Caco-2 (cell line): ENCODE measurements at regions not wholly inside any gene's neighbourhood (a gene's known extent, or its start where the extent isn't known, plus 50 kb on each side); places are given as distances from the start of the nearest gene placed in this dataset.

Experiments used
- BruUV-seq: library from RNA; stranded (reverse); fragments of 400-500 nt; replicated peaks from 2 replicates; lab custom pipeline; 2021; lab: Mats Ljungman, UMichigan
- CTCF ChIA-PET: fragments of 300-600 bp; sonication (Branson Sonifier 250); formaldehyde crosslinking; loops from one replicate; lab custom pipeline; 2022; ENCODE audit warnings: antibody characterized with exemption; lab: Charles Lee
- POLR2A ChIA-PET: fragments of 300-600 bp; sonication (Branson Sonifier 250); formaldehyde crosslinking; loops from one replicate; lab custom pipeline; 2022; ENCODE audit warnings: antibody characterized with exemption; lab: Charles Lee
- DNase-seq, 2 experiments: peaks; one replicate each; pipeline versions ENCODE4 v3.0.0 to v3.0.0-alpha.2; 2020 to 2022
- H3K27me3 ChIP-seq: replicated peaks from 2 replicates; pipeline ENCODE4 v1.6.0; 2011; ENCODE audit warnings: low read length; ENCODE audit not compliant: control insufficient read depth, insufficient read depth
- H3K36me3 ChIP-seq: 2 replicates; pipeline ENCODE4 v1.5.1; 2011; ENCODE audit warnings: low read length; ENCODE audit not compliant: control insufficient read depth, insufficient read depth
- H3K4me1 ChIP-seq: fragments of 250-450 bp; sonication (Bioruptor Pico); 2 replicates; pipeline ENCODE4 v1.5.1; 2020; ENCODE audit warnings: mild to moderate bottlenecking
- H3K4me3 ChIP-seq: 2 replicates; pipeline ENCODE4 v1.5.1; 2011; ENCODE audit warnings: low read depth, mild to moderate bottlenecking, control low read depth, low read length
- H3K9me3 ChIP-seq: fragments of 250-450 bp; sonication (Bioruptor Pico); 2 replicates; pipeline ENCODE4 v1.5.1; 2020; ENCODE audit warnings: mild to moderate bottlenecking, moderate library complexity
- H3K27ac Mint-ChIP-seq: one replicate; pipeline ENCODE4 v1.8.0; 2022; ENCODE audit warnings: mixed read lengths; ENCODE audit not compliant: unreplicated experiment
- H3K27me3 Mint-ChIP-seq: one replicate; pipeline ENCODE4 v1.8.0; 2022; ENCODE audit warnings: mixed read lengths; ENCODE audit not compliant: insufficient read depth, unreplicated experiment
- H3K36me3 Mint-ChIP-seq: one replicate; pipeline ENCODE4 v1.8.0; 2022; ENCODE audit warnings: mild to moderate bottlenecking, mixed read lengths; ENCODE audit not compliant: insufficient read depth, unreplicated experiment
- H3K4me1 Mint-ChIP-seq: one replicate; pipeline ENCODE4 v1.8.0; 2022; ENCODE audit warnings: low read depth, mixed read lengths; ENCODE audit not compliant: unreplicated experiment
- H3K4me3 Mint-ChIP-seq: one replicate; pipeline ENCODE4 v1.8.0; 2022; ENCODE audit warnings: mild to moderate bottlenecking, moderate library complexity, mixed read lengths; ENCODE audit not compliant: unreplicated experiment
- H3K9me3 Mint-ChIP-seq: one replicate; pipeline ENCODE4 v1.8.0; 2022; ENCODE audit warnings: mixed read lengths; ENCODE audit not compliant: unreplicated experiment
- CTCF ChIP-seq, 2 experiments: fragments of 200-600 bp in 1 of 2; IDR thresholded peaks; 1 replicate in 1 of 2; 2 replicates in 1 of 2; pipeline versions ENCODE4 v1.5.1 to v1.8.0; 2011 to 2022; ENCODE audit warnings: antibody characterized with exemption in 1 of 2, control low read depth in 1 of 2, inconsistent platforms in 1 of 2, low read depth in 1 of 2, low read length in 1 of 2, mild to moderate bottlenecking in 1 of 2, moderate library complexity in 1 of 2; ENCODE audit not compliant: insufficient read depth in 1 of 2, severe bottlenecking in 1 of 2, unreplicated experiment in 1 of 2
- intact Hi-C: fragments of 100-400 bp; cut with micrococcal nuclease; formaldehyde crosslinking; loops from one replicate; pipeline ENCODE4 v1.10.0; 2022; ENCODE audit not compliant: unreplicated experiment

DNA sequence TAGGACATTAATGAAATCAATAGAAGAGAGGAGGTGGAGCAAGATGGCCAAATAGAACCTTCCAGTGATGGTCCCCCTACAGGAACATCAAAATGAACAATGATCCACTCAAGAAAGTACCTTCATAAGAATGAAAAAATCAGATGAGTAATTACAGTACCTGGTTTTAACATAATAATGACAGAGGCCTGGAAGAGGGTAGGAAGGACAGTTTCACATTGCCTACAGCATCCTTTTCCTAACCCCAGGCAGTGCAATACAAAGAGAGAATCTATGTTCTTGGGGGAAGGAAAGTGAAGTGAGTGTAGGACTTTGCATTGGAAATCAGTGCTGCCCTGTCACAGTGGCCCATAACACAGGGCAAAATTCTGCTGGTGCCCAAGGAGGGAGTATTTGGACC, 81.2 kb upstream of the SPTLC1 start:
- Histone ChIP-seq H3K9me3 (no peaks in the 10 kb centered on the region), H3K4me1 (no peaks in the 10 kb centered on the region), H3K36me3 (no peaks in the 10 kb centered on the region), H3K4me3 (no peak overlapping the region), H3K27me3 (no peaks in the 10 kb centered on the region)
- Mint-ChIP-seq H3K27me3 (no peaks in the 10 kb centered on the region), H3K4me1 (no peaks in the 10 kb centered on the region), H3K27ac (no peak overlapping the region), H3K9me3 (peaks cover 19% of the 10 kb centered on the region), H3K4me3 (no peak overlapping the region), H3K36me3 (no peaks in the 10 kb centered on the region)
- CTCF ChIA-PET, result no interaction called here
- BruUV-seq, result no TSS peak
- intact Hi-C loops, result no loop called here
- no peak for DNase-seq
- no peak for TF ChIP-seq CTCF (IDR thresholded peaks at IDR 0.05; ENCODE audit: insufficient read depth in 1 of 2, low read depth in 1 of 2, low read length in 1 of 2, severe bottlenecking in 1 of 2, unreplicated experiment in 1 of 2)
- POLR2A ChIA-PET, result no interaction called here

GRCh38 chr9:92191801-92192200, 76.6 kb upstream of the SPTLC1 start:
- no peaks in the 10 kb centered on the region for H3K36me3 ChIP-seq
- no peaks in the 10 kb centered on the region for H3K9me3 ChIP-seq
- H3K4me1 Mint-ChIP-seq, result no peaks in the 10 kb centered on the region
- H3K4me3 Mint-ChIP-seq, result no peak overlapping the region
- H3K4me1 ChIP-seq, result peaks cover 5% of the 10 kb centered on the region; the same call in 1 of the 2 replicates
- intact Hi-C loops, result no loop called here
- no peaks in the 10 kb centered on the region for H3K36me3 Mint-ChIP-seq
- H3K4me3 ChIP-seq, result no peak overlapping the region
- H3K9me3 Mint-ChIP-seq, result peaks cover 9% of the 10 kb centered on the region
- no peaks in the 10 kb centered on the region for H3K27me3 Mint-ChIP-seq
- peak; percentile 11 to 53 for DNase-seq
- H3K27ac Mint-ChIP-seq, result no peak overlapping the region
- ChIA-PET POLR2A (no interaction called here), CTCF (no interaction called here)
- no peak for TF ChIP-seq CTCF (IDR thresholded peaks at IDR 0.05; ENCODE audit: insufficient read depth in 1 of 2, low read depth in 1 of 2, low read length in 1 of 2, severe bottlenecking in 1 of 2, unreplicated experiment in 1 of 2)
- no TSS peak for BruUV-seq
- H3K27me3 ChIP-seq, result no peaks in the 10 kb centered on the region

GRCh38 chr9:92190536-92190790, 75.2 kb upstream of the SPTLC1 start:
- no peak for TF ChIP-seq CTCF (IDR thresholded peaks at IDR 0.05; ENCODE audit: insufficient read depth in 1 of 2, low read depth in 1 of 2, low read length in 1 of 2, severe bottlenecking in 1 of 2, unreplicated experiment in 1 of 2)
- H3K4me3 Mint-ChIP-seq, result no peak overlapping the region
- no peaks in the 10 kb centered on the region for H3K27me3 Mint-ChIP-seq
- intact Hi-C loops, result no loop called here
- H3K4me1 Mint-ChIP-seq, result no peaks in the 10 kb centered on the region
- no peak overlapping the region for H3K4me3 ChIP-seq
- H3K27me3 ChIP-seq, result no peaks in the 10 kb centered on the region
- no peaks in the 10 kb centered on the region for H3K9me3 Mint-ChIP-seq
- no peaks in the 10 kb centered on the region for H3K36me3 ChIP-seq
- H3K27ac Mint-ChIP-seq, result no peak overlapping the region
- peaks cover 5% of the 10 kb centered on the region; the same call in 1 of the 2 replicates for H3K4me1 ChIP-seq
- ChIA-PET CTCF (no interaction called here), POLR2A (no interaction called here)
- no peaks in the 10 kb centered on the region for H3K9me3 ChIP-seq
- H3K36me3 Mint-ChIP-seq, result no peaks in the 10 kb centered on the region
- peak; percentile 36 to 39 for DNase-seq
- no TSS peak for BruUV-seq
